PC-3 (cell line): ENCODE measurements at regions not wholly inside any gene's neighbourhood (a gene's known extent, or its start where the extent isn't known, plus 50 kb on each side); places are given as distances from the start of the nearest gene placed in this dataset.

Experiments used
- ATAC-seq: fragments of 200-7000 bp; cut with Tn5 transposase; 2 replicates; pipeline ENCODE4 v1.9.1; 2020; ENCODE audit warnings: mild to moderate bottlenecking, moderate library complexity
- BruUV-seq: library from RNA; stranded (reverse); fragments of 400-500 nt; replicated peaks from 2 replicates; lab custom pipeline; 2021; lab: Mats Ljungman, UMichigan
- CTCF ChIA-PET: fragments of 300-600 bp; sonication (Branson Sonifier 250); formaldehyde crosslinking; loops from one replicate; lab custom pipeline; 2022; ENCODE audit warnings: antibody characterized with exemption; lab: Charles Lee
- POLR2A ChIA-PET: fragments of 300-600 bp; sonication (Branson Sonifier 250); formaldehyde crosslinking; loops from one replicate; lab custom pipeline; 2022; ENCODE audit warnings: antibody characterized with exemption; ENCODE audit not compliant: unreplicated experiment; lab: Charles Lee
- DNase-seq: peaks from one replicate; pipeline ENCODE4 v3.0.0-alpha.2; 2015
- H2AFZ ChIP-seq: fragments of 300-600 bp; sonication (generic); 2 replicates; pipeline ENCODE4 v1.6.0; 2016; ENCODE audit warnings: antibody characterized with exemption, low read length
- H3F3A ChIP-seq: fragments of 300-600 bp; sonication (generic); one replicate; pipeline ENCODE4 v1.6.0; 2017; ENCODE audit warnings: antibody characterized with exemption, low read length, control low read depth, mild to moderate bottlenecking; ENCODE audit not compliant: unreplicated experiment
- H3K27ac ChIP-seq: fragments of 300-600 bp; sonication (generic); 2 replicates; pipeline ENCODE4 v1.5.1; 2016; ENCODE audit warnings: mild to moderate bottlenecking, low read length
- H3K27me3 ChIP-seq: fragments of 300-600 bp; sonication (generic); 2 replicates; pipeline ENCODE4 v1.6.1; 2016; ENCODE audit warnings: low read length, mixed read lengths
- H3K36me3 ChIP-seq: fragments of 300-600 bp; sonication (generic); 2 replicates; pipeline ENCODE4 v1.6.1; 2016; ENCODE audit warnings: low read depth, mixed run types, low read length, mixed read lengths
- H3K4me1 ChIP-seq: fragments of 300-600 bp; sonication (generic); 2 replicates; pipeline ENCODE4 v1.5.1; 2016; ENCODE audit warnings: low read length; ENCODE audit not compliant: insufficient read depth
- H3K4me2 ChIP-seq: fragments of 300-600 bp; sonication (generic); 2 replicates; pipeline ENCODE4 v1.6.0; 2016; ENCODE audit warnings: low read length
- H3K4me3 ChIP-seq: fragments of 300-600 bp; sonication (generic); 2 replicates; pipeline ENCODE4 v1.5.1; 2016; ENCODE audit warnings: mild to moderate bottlenecking, low read length, mixed read lengths
- H3K79me2 ChIP-seq: fragments of 300-600 bp; sonication (generic); 2 replicates; pipeline ENCODE4 v1.6.1; 2017; ENCODE audit warnings: low read length, mixed read lengths
- H3K9ac ChIP-seq: fragments of 300-600 bp; sonication (generic); 2 replicates; pipeline ENCODE4 v1.6.0; 2016; ENCODE audit warnings: mild to moderate bottlenecking, low read length
- H3K9me2 ChIP-seq: fragments of 300-600 bp; sonication (generic); replicated peaks from 2 replicates; pipeline ENCODE4 v1.6.1; 2016; ENCODE audit warnings: mixed run types, low read length, mixed read lengths
- H3K9me3 ChIP-seq: fragments of 300-600 bp; sonication (generic); 2 replicates; pipeline ENCODE4 v1.6.1; 2016; ENCODE audit warnings: low read length, mixed read lengths
- H4K20me1 ChIP-seq: fragments of 300-600 bp; sonication (generic); 2 replicates; pipeline ENCODE4 v1.6.1; 2016; ENCODE audit warnings: low read length, mixed read lengths
- CTCF ChIP-seq: fragments of 300-600 bp; sonication (generic); conservative IDR thresholded peaks from 2 replicates; pipeline ENCODE4 v1.5.1; 2017; ENCODE audit warnings: antibody characterized with exemption, low read depth, mild to moderate bottlenecking, low read length
- EZH2 ChIP-seq: fragments of 300-600 bp; sonication (generic); IDR thresholded peaks from one replicate; pipeline ENCODE4 v1.6.1; 2017; ENCODE audit warnings: antibody characterized with exemption, mild to moderate bottlenecking, low read length; ENCODE audit not compliant: unreplicated experiment
- EZH2phosphoT487 ChIP-seq: fragments of 300-600 bp; sonication (generic); IDR thresholded peaks from 2 replicates; pipeline ENCODE4 v1.6.1; 2018; ENCODE audit warnings: mild to moderate bottlenecking, antibody characterized with exemption, low read length, borderline replicate concordance
- intact Hi-C: fragments of 100-400 bp; cut with micrococcal nuclease; formaldehyde crosslinking; loops from 2 replicates; pipeline ENCODE4 v1.9.0; 2023

DNA sequence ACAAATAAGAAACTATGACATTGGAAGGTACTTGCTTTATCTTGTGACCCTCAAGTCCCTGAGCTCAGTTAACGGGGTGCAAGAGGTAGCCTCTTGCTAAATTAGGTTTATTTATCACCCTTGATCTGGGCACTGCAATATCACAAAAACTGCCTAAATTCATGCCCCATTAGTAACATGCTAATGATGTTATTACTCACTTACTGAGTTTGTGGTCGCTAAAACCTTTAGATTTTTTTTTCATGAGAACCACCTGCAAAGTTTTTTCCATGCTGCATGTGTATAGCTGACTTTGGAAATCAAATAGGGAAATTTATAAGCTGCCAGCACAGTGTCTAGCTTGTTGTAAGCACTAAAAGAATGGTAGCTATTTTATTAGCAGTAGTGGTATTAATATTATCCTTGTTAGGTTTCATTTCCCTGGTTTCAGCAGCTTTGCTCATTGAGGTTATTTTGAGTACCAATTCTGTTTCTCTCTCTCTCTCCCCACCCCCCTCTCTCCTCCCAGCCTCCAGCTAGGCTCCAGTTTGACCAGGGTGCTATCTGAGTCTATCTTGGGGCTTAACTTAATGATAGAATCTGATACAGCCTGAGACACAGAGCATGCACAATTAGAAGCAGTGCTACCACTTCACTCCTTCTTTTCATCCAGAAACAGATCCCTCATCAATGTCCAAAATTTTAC is 88.7 kb upstream of the ATP8B1 start:
- POLR2A ChIA-PET: no interaction called here

GRCh38 chr18:57890266-57890665 is 87.2 kb upstream of the ATP8B1 start:
- POLR2A ChIA-PET: no interaction called here
- ATAC-seq: no peak
- Histone ChIP-seq H3K4me3 (no peak overlapping the region), H3K4me2 (no peak overlapping the region), H3K4me1 (peaks cover 7% of the 10 kb centered on the region), H3K9me3 (no peaks in the 10 kb centered on the region), H3K9ac (no peak overlapping the region), H3K27me3 (no peaks in the 10 kb centered on the region), H2AFZ (no peak overlapping the region), H3K27ac (no peak overlapping the region), H4K20me1 (no peaks in the 10 kb centered on the region), H3F3A (no peaks in the 10 kb centered on the region), H3K79me2 (no peaks in the 10 kb centered on the region), H3K9me2 (no peaks in the 10 kb centered on the region), H3K36me3 (no peaks in the 10 kb centered on the region)
- BruUV-seq: no TSS peak
- no peak for TF ChIP-seq CTCF
- TF ChIP-seq EZH2phosphoT487: no peak
- no peak for TF ChIP-seq EZH2
- CTCF ChIA-PET: no interaction called here
- intact Hi-C loops: no loop called here
- no peak for DNase-seq

More for the DNA sequence above, 88.7 kb upstream of the ATP8B1 start:
- Histone ChIP-seq H3K27me3 (no peaks in the 10 kb centered on the region), H2AFZ (no peak overlapping the region), H3K9me3 (no peaks in the 10 kb centered on the region), H3K4me2 (no peak overlapping the region), H4K20me1 (no peaks in the 10 kb centered on the region), H3K9me2 (no peaks in the 10 kb centered on the region), H3K27ac (no peak overlapping the region), H3K4me3 (no peak overlapping the region), H3K36me3 (no peaks in the 10 kb centered on the region), H3K4me1 (no peaks in the 10 kb centered on the region), H3K79me2 (no peaks in the 10 kb centered on the region), H3K9ac (no peak overlapping the region), H3F3A (no peaks in the 10 kb centered on the region)
- TF ChIP-seq EZH2: no peak
- TF ChIP-seq CTCF: no peak
- no peak for TF ChIP-seq EZH2phosphoT487
- no TSS peak for BruUV-seq
- DNase-seq: no peak
- CTCF ChIA-PET: interaction anchor here (0.5 kb wide), 1 partner anchor 17 kb away, joined by 4 read pairs; no protein-coding TSS in a partner anchor
- no peak for ATAC-seq
- intact Hi-C loops: no loop called here

DNA sequence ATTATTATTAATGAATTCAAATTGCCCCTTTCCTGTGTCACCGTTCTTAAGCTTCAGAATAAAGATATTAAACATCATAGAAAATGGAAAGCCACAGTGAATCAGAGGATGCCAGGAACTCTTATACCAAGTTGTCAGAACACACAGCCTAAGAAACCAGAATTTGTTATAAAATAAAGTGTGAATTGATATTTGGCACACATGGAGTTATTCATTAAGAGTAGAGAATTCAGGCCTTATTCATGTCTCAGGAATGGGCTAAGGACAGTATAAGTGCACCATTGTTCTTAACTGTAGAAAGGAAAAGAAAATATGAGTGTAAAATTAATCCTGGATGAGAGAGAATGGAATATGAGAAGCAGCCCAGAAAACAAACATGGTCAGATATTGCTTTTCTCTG is 86.7 kb upstream of the ATP8B1 start:
- CTCF ChIA-PET: interaction anchor here (0.6 kb wide), 1 partner anchor 28 kb away, joined by 4 read pairs; no protein-coding TSS in a partner anchor

More for the DNA sequence above, 86.7 kb upstream of the ATP8B1 start:
- Histone ChIP-seq H2AFZ (no peak overlapping the region), H3K27me3 (no peaks in the 10 kb centered on the region), H3K9ac (no peak overlapping the region), H3K9me3 (no peaks in the 10 kb centered on the region), H3K27ac (no peak overlapping the region), H4K20me1 (no peaks in the 10 kb centered on the region), H3K4me1 (peaks cover 7% of the 10 kb centered on the region), H3F3A (no peaks in the 10 kb centered on the region), H3K36me3 (no peaks in the 10 kb centered on the region), H3K79me2 (no peaks in the 10 kb centered on the region), H3K9me2 (no peaks in the 10 kb centered on the region), H3K4me2 (no peak overlapping the region), H3K4me3 (no peak overlapping the region)
- TF ChIP-seq CTCF (no peak), EZH2 (no peak), EZH2phosphoT487 (no peak)
- ATAC-seq (no peak), DNase-seq (no peak)
- BruUV-seq: no TSS peak
- POLR2A ChIA-PET: no interaction called here
- intact Hi-C loops: no loop called here
